CD4-positive, alpha-beta T cell (primary cell): ENCODE measurements at regions not wholly inside any gene's neighbourhood (a gene's known extent, or its start where the extent isn't known, plus 50 kb on each side); places are given as distances from the start of the nearest gene placed in this dataset.

Experiments
- ATAC-seq: fragments of 200-7000 bp; cut with Tn5 transposase; one replicate; pipeline ENCODE4 v1.10.0; 2022; ENCODE audit warnings: mild to moderate bottlenecking; ENCODE audit not compliant: poor library complexity
- CTCF ChIA-PET: fragments of 350-600 bp; sonication (Branson Sonifier 250); formaldehyde crosslinking; loops from one replicate; lab custom pipeline; 2021; ENCODE audit warnings: antibody characterized with exemption, inconsistent platforms; lab: Charles Lee
- POLR2A ChIA-PET: fragments of 350-600 bp; sonication (Branson Sonifier 250); formaldehyde crosslinking; loops from one replicate; lab custom pipeline; 2021; ENCODE audit warnings: antibody characterized with exemption, inconsistent platforms; lab: Charles Lee
- DNase-seq, 14 experiments: peaks; one replicate each; pipeline ENCODE4 v3.0.0-alpha.2; 2013 to 2020; ENCODE audit warnings: mixed read lengths in 2 of 14
- H3K27ac ChIP-seq, 2 donors: one replicate each; pipeline versions ENCODE4 v1.5.1 to v1.7.0; 2013; ENCODE audit warnings: low read length in 2 of 2, low read depth in 1 of 2, mild to moderate bottlenecking in 1 of 2
- H3K27me3 ChIP-seq, 2 experiments: 1 replicate in 1 of 2; 2 replicates in 1 of 2; pipeline versions ENCODE4 v1.6.1 to v1.7.0; 2013; ENCODE audit warnings: low read length in 2 of 2, control low read depth in 1 of 2, mild to moderate bottlenecking in 1 of 2, moderate library complexity in 1 of 2; ENCODE audit not compliant: insufficient read depth in 2 of 2, control insufficient read depth in 1 of 2
- H3K36me3 ChIP-seq: one replicate; pipeline ENCODE4 v1.6.1; 2013; ENCODE audit warnings: low read length, control low read depth; ENCODE audit not compliant: insufficient read depth
- H3K4me1 ChIP-seq: one replicate; pipeline ENCODE4 v1.6.1; 2013; ENCODE audit warnings: low read length, control low read depth; ENCODE audit not compliant: insufficient read depth
- H3K4me3 ChIP-seq: one replicate; pipeline ENCODE4 v1.5.1; 2013; ENCODE audit warnings: mild to moderate bottlenecking, low read length, moderate library complexity
- H3K9me3 ChIP-seq, 2 experiments: 1 replicate in 1 of 2; 2 replicates in 1 of 2; pipeline versions ENCODE4 v1.6.1 to v1.7.0; 2013; ENCODE audit warnings: low read length in 2 of 2, mild to moderate bottlenecking in 2 of 2, control low read depth in 1 of 2, moderate library complexity in 1 of 2; ENCODE audit not compliant: control insufficient read depth in 1 of 2, insufficient read depth in 1 of 2
- H3K27ac Mint-ChIP-seq: one replicate; pipeline ENCODE4 v1.8.0; 2020; ENCODE audit warnings: mixed read lengths
- H3K27me3 Mint-ChIP-seq: one replicate; pipeline ENCODE4 v1.8.0; 2021; ENCODE audit warnings: mixed read lengths
- H3K36me3 Mint-ChIP-seq: one replicate; pipeline ENCODE4 v1.8.0; 2021; ENCODE audit warnings: low read depth, mixed read lengths
- H3K4me1 Mint-ChIP-seq: one replicate; pipeline ENCODE4 v1.8.0; 2021; ENCODE audit warnings: low read depth, mixed read lengths
- H3K4me3 Mint-ChIP-seq: one replicate; pipeline ENCODE4 v1.8.0; 2020; ENCODE audit warnings: mild to moderate bottlenecking, mixed read lengths
- H3K9me3 Mint-ChIP-seq: one replicate; pipeline ENCODE4 v1.8.0; 2020; ENCODE audit warnings: mixed read lengths
- intact Hi-C, 2 experiments: fragments of 100-400 bp; cut with DNase I in 1 of 2; cut with micrococcal nuclease in 1 of 2; formaldehyde crosslinking; loops; one replicate each; pipeline versions ENCODE4 v1.15.1 to v1.9.0; 2023 to 2025; cut with DNase I, micrococcal nuclease
- TF ChIP-seq, protein P1 (sequence below): fragments of 200-600 bp; IDR thresholded peaks from one replicate; pipeline ENCODE4 v1.8.0; 2022; ENCODE audit warnings: antibody characterized with exemption, mild to moderate bottlenecking

DNA sequence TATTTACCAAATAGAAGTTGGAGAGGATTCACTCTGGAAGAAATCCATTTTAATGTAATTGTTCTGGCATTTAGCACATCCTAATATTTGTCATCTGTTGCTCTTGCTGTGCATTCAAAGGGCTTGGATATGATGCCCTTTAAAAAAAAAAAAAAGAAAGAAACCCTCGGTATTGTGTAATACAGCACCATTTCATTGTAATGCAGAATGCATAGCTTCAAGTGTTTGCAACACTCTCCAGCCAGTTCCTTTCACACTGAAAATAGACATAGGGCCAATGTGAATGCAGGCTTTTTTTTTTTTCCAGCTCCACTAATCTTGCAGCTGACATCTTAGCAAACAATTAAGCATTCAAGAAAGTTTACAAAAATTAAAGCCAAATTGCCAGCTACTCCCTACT is 197.4 kb upstream of the POU3F2 start:
- no peaks in the 10 kb centered on the region for H3K27me3 ChIP-seq
- H3K4me3 Mint-ChIP-seq: no peak overlapping the region
- ChIA-PET CTCF (no interaction called here), POLR2A (no interaction called here)
- no peak overlapping the region for H3K27ac ChIP-seq
- H3K27ac Mint-ChIP-seq: no peak overlapping the region
- H3K9me3 ChIP-seq: no peaks in the 10 kb centered on the region
- no peaks in the 10 kb centered on the region for H3K36me3 Mint-ChIP-seq
- no peaks in the 10 kb centered on the region for H3K36me3 ChIP-seq
- no peaks in the 10 kb centered on the region for H3K9me3 Mint-ChIP-seq
- no peaks in the 10 kb centered on the region for H3K4me1 Mint-ChIP-seq
- no peak for ATAC-seq
- H3K27me3 Mint-ChIP-seq: no peaks in the 10 kb centered on the region
- no peaks in the 10 kb centered on the region for H3K4me1 ChIP-seq
- no peak for DNase-seq
- intact Hi-C loops: no loop called here
- TF ChIP-seq, protein P1, sequence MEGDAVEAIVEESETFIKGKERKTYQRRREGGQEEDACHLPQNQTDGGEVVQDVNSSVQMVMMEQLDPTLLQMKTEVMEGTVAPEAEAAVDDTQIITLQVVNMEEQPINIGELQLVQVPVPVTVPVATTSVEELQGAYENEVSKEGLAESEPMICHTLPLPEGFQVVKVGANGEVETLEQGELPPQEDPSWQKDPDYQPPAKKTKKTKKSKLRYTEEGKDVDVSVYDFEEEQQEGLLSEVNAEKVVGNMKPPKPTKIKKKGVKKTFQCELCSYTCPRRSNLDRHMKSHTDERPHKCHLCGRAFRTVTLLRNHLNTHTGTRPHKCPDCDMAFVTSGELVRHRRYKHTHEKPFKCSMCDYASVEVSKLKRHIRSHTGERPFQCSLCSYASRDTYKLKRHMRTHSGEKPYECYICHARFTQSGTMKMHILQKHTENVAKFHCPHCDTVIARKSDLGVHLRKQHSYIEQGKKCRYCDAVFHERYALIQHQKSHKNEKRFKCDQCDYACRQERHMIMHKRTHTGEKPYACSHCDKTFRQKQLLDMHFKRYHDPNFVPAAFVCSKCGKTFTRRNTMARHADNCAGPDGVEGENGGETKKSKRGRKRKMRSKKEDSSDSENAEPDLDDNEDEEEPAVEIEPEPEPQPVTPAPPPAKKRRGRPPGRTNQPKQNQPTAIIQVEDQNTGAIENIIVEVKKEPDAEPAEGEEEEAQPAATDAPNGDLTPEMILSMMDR: no peak
- no peak overlapping the region for H3K4me3 ChIP-seq

DNA sequence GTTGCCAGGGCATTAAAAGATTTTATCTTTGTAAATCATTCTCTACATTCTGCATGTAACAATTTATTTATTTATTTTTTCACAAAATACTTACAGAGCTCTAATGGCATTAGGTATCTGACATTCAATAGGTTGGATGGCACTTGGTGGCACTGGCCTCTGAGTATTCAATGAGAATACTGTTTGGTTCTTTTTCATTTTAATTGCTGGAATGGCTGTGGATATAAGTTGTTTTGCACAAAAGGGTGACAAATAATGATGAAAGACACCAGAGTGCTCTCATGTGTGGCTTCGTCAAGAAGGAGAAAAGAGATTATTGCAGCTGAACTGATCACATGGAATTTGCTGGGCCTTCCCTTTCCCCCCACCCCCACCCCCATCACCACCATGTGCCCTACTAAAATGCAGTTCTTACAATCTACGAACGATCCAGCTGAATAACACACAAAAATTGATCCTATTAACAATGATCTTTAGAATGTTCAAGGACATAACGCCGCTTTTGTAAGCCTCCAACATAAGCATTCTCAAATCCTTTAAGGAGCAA is 195.2 kb upstream of the POU3F2 start:
- H3K4me1 ChIP-seq: no peaks in the 10 kb centered on the region
- no peaks in the 10 kb centered on the region for H3K9me3 ChIP-seq
- no peaks in the 10 kb centered on the region for H3K36me3 ChIP-seq
- Mint-ChIP-seq H3K36me3 (no peaks in the 10 kb centered on the region), H3K27ac (no peak overlapping the region), H3K4me3 (no peak overlapping the region), H3K27me3 (no peaks in the 10 kb centered on the region), H3K9me3 (no peaks in the 10 kb centered on the region), H3K4me1 (no peaks in the 10 kb centered on the region)
- intact Hi-C loops: no loop called here
- TF ChIP-seq, protein P1: no peak
- POLR2A ChIA-PET: no interaction called here
- ATAC-seq: no peak
- CTCF ChIA-PET: no interaction called here
- H3K27ac ChIP-seq: no peak overlapping the region
- H3K4me3 ChIP-seq: no peak overlapping the region
- H3K27me3 ChIP-seq: no peaks in the 10 kb centered on the region
- no peak for DNase-seq

DNA sequence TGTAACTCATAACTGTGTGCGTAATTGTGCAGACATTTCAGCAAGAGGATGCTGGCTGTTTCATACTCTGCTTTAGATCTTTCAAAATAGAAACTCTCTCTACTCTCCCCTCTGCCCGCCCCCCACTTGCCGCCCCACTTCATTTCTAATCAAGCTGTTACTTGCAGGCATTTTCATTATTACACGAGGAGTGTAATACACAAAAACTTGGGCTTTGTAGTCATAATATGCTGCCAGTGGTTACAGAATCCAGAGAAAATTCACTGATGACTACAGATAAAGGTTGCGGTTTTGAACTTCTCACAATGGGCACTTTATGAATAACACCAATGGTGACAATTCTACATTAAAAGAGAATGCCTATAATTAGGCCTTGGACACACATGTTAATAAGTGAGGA is 194.0 kb upstream of the POU3F2 start:
- TF ChIP-seq, protein P1: no peak
- ATAC-seq (no peak), DNase-seq (no peak)
- intact Hi-C loops: no loop called here
- no peaks in the 10 kb centered on the region for H3K27me3 Mint-ChIP-seq
- Histone ChIP-seq H3K9me3 (no peaks in the 10 kb centered on the region), H3K27me3 (no peaks in the 10 kb centered on the region), H3K4me1 (no peaks in the 10 kb centered on the region), H3K4me3 (no peak overlapping the region), H3K27ac (no peak overlapping the region), H3K36me3 (no peaks in the 10 kb centered on the region)
- no peaks in the 10 kb centered on the region for H3K9me3 Mint-ChIP-seq
- H3K36me3 Mint-ChIP-seq: no peaks in the 10 kb centered on the region
- ChIA-PET CTCF (no interaction called here), POLR2A (no interaction called here)
- no peak overlapping the region for H3K27ac Mint-ChIP-seq
- no peak overlapping the region for H3K4me3 Mint-ChIP-seq
- H3K4me1 Mint-ChIP-seq: no peaks in the 10 kb centered on the region
